ENCODE measurements at regions not wholly inside any gene's neighbourhood (a gene's known extent, or its start where the extent isn't known, plus 50 kb on each side); places are given as distances from the start of the nearest gene placed in this dataset.

- ATAC-seq (no peak), DNase-seq (no peak)
Measured at GRCh38 chr11:105233285-105233684, 93.7 kb upstream of the CARD18 start.

GRCh38 chr11:105232021-105232420, 92.5 kb upstream of the CARD18 start:
- Histone ChIP-seq H3K27ac (no peak overlapping the region), H3K4me1 (peaks cover 4% of the 10 kb centered on the region), H3K4me3 (no peak overlapping the region), H3K36me3 (no peaks in the 10 kb centered on the region), H3K27me3 (no peaks in the 10 kb centered on the region), H3K9me3 (no peaks in the 10 kb centered on the region)
- intact Hi-C loops (cut with DNase I), result no loop called here
- DNase-seq (no peak), ATAC-seq (no peak)
- TF ChIP-seq, protein P1, sequence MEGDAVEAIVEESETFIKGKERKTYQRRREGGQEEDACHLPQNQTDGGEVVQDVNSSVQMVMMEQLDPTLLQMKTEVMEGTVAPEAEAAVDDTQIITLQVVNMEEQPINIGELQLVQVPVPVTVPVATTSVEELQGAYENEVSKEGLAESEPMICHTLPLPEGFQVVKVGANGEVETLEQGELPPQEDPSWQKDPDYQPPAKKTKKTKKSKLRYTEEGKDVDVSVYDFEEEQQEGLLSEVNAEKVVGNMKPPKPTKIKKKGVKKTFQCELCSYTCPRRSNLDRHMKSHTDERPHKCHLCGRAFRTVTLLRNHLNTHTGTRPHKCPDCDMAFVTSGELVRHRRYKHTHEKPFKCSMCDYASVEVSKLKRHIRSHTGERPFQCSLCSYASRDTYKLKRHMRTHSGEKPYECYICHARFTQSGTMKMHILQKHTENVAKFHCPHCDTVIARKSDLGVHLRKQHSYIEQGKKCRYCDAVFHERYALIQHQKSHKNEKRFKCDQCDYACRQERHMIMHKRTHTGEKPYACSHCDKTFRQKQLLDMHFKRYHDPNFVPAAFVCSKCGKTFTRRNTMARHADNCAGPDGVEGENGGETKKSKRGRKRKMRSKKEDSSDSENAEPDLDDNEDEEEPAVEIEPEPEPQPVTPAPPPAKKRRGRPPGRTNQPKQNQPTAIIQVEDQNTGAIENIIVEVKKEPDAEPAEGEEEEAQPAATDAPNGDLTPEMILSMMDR (IDR thresholded peaks at IDR 0.05), result no peak

More at GRCh38 chr11:105233285-105233684, 93.7 kb upstream of the CARD18 start:
- Histone ChIP-seq H3K27me3 (no peaks in the 10 kb centered on the region), H3K9me3 (no peaks in the 10 kb centered on the region), H3K36me3 (no peaks in the 10 kb centered on the region), H3K4me1 (peaks cover 4% of the 10 kb centered on the region), H3K4me3 (no peak overlapping the region), H3K27ac (no peak overlapping the region)
- TF ChIP-seq, protein P1 (IDR thresholded peaks at IDR 0.05), result no peak
- intact Hi-C loops (cut with DNase I), result no loop called here

DNA sequence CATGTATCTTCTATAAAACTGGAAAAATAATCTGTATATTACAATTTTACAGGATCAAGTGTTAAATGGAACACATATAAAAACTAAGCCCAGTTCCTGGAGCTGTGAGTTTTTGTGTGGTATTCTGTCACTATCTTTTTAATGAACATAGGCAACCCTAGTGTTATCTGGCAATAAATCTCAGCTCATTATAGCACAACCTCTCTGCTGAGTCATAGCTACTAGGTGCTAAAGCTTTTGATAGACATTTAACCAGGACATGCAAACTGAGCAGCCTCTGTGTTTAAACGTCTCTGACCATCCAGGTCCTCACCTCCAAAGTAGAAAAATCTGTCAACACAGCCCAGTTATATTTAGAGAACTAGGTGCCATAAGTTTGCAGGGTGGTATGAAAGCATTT, 91.0 kb upstream of the CARD18 start:
- no peak for DNase-seq
- H3K9me3 ChIP-seq, result no peaks in the 10 kb centered on the region
- intact Hi-C loops (cut with DNase I), result no loop called here
- TF ChIP-seq, protein P1 (IDR thresholded peaks at IDR 0.05), result no peak
- no peak for ATAC-seq
- H3K27me3 ChIP-seq, result no peaks in the 10 kb centered on the region
- no peak overlapping the region for H3K27ac ChIP-seq
- peaks cover 4% of the 10 kb centered on the region for H3K4me1 ChIP-seq
- H3K36me3 ChIP-seq, result no peaks in the 10 kb centered on the region
- no peak overlapping the region for H3K4me3 ChIP-seq

DNA sequence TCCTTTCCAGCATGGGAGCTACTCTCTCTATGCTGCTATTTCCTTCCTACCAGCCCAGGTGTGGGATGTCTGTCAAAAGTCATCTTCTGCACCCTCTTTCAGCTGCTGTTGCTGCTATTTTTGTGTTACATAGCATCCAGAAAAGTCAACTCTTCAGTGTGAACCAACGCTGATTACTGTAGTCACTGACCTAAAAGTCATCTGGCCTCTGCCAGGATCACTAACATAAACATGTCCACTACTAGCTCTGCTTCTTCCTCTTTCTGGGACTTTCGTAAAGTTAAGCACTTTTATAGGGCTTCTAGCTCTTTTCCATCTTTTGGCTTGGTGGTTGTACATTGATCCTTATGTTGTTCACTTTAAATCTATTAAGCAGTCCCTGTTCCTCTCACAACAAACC, 90.2 kb upstream of the CARD18 start:
- H3K4me1 ChIP-seq, result peaks cover 4% of the 10 kb centered on the region
- TF ChIP-seq, protein P1 (IDR thresholded peaks at IDR 0.05), result no peak
- H3K4me3 ChIP-seq, result no peak overlapping the region
- H3K9me3 ChIP-seq, result no peaks in the 10 kb centered on the region
- H3K27me3 ChIP-seq, result no peaks in the 10 kb centered on the region
- peak; percentile 38 for ATAC-seq
- H3K27ac ChIP-seq, result no peak overlapping the region
- H3K36me3 ChIP-seq, result no peaks in the 10 kb centered on the region
- intact Hi-C loops (cut with DNase I), result no loop called here
- DNase-seq, result no peak

GRCh38 chr11:105229257-105229656, 89.7 kb upstream of the CARD18 start:
- no peaks in the 10 kb centered on the region for H3K9me3 ChIP-seq
- intact Hi-C loops (cut with DNase I), result no loop called here
- H3K27ac ChIP-seq, result no peak overlapping the region
- no peak overlapping the region for H3K4me3 ChIP-seq
- H3K36me3 ChIP-seq, result no peaks in the 10 kb centered on the region
- TF ChIP-seq, protein P1 (IDR thresholded peaks at IDR 0.05), result no peak
- no peak for ATAC-seq
- DNase-seq, result no peak
- H3K27me3 ChIP-seq, result no peaks in the 10 kb centered on the region
- peaks cover 4% of the 10 kb centered on the region for H3K4me1 ChIP-seq

DNA sequence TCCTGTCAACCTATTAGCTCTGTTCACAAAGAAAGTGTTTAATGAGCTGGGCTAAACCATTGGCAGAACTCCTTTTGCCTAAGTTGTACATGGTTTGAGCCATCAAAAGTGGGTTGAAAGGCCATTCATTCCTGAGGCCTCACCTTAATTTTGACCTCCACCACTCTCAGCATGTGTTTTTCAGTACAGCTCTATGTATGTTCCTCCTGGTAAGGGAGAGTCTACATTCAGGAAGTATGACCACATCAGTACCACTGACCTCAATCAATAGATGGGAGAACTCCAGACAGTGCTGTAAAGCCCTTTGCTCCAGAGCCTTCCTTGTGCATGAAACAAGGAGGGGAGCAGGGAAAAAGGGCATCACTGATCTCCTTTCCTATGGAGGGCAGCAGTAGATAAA, 87.8 kb upstream of the CARD18 start:
- Histone ChIP-seq H3K4me3 (no peak overlapping the region), H3K27ac (no peak overlapping the region), H3K9me3 (no peaks in the 10 kb centered on the region), H3K36me3 (no peaks in the 10 kb centered on the region), H3K27me3 (no peaks in the 10 kb centered on the region), H3K4me1 (no peaks in the 10 kb centered on the region)
- TF ChIP-seq, protein P1 (IDR thresholded peaks at IDR 0.05), result no peak
- intact Hi-C loops (cut with DNase I), result no loop called here
- DNase-seq (no peak), ATAC-seq (peak; percentile 66)
